Left cardiac atrium (tissue), 4 donors: ENCODE measurements at regions not wholly inside any gene's neighbourhood (a gene's known extent, or its start where the extent isn't known, plus 50 kb on each side); places are given as distances from the start of the nearest gene placed in this dataset.
"Not testable (repeated sequence)": the region's sequence is repeated elsewhere in the genome, so short reads cannot be mapped to it uniquely, and the experiment has no call there.

Source experiments
- ATAC-seq, 2 donors: fragments of 200-7000 bp; cut with Tn5 transposase; one replicate each; pipeline ENCODE4 v1.9.1; 2020; ENCODE audit warnings: mild to moderate bottlenecking in 2 of 2, moderate library complexity in 2 of 2
- DNase-seq: peaks from one replicate; pipeline ENCODE4 v3.0.0-alpha.2; 2020
- intact Hi-C, 2 donors: fragments of 100-400 bp; cut with DNase I; formaldehyde crosslinking; loops; one replicate each; pipeline versions ENCODE4 v1.14.1 to v1.15.1; 2022 to 2023
- donor health status: DM: no; HTN: yes; CAD: no.
- donor health status: DM: no; HTN: yes; CAD: no; lungs with severe emphysema.
- donor health status: DM: yes; HTN: yes; CAD: no.
- donor health status: Dilated cardiomyopathy.

DNA sequence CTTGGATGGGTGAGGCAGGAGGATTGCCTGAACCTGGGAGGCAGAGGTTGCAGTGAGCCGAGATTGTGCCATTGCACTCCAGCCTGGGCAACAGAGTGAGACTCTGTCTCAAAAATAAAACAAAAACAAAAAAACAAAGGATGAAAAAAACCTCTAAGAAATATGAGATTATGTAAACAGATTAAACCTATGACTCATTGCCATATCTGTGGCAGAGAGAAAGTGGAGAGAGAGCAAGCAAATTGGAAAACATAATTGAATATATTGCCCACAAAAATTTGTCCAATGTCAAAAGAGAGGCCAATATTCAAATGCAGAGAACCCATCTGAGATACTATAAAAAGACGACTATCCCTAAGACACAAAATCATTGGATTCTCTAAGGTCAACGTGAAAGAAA is 1106.0 kb downstream of the OTOL1 start:
- intact Hi-C loops = no loop called here
- ATAC-seq (no peak), DNase-seq (no peak)

DNA sequence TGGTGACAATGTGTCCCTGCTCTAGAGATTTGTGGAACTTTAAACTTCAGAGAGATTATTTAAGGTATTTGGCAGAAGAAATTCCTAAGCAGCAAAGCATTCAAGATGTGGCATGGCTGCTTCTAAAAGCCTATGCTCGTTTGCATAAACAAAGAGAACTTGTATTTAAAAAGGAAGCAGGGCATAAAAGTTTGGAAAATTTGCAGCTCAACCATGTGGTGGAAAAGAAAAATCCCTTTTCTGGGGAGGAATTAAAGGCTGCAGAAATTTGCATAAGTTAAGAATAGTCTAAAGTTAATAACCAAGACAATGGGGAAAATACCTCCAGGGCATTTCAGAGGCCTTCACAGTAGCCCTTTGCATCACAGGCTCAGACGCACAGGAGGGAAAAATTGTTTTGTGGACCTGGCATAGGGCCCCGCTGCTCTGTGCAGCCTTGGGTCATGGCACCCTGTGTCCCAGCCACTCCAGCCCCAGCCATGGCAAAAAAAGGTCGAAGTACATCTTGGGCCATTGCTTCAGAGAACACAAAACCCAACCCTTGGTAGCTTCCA is 1109.1 kb downstream of the OTOL1 start:
- DNase-seq (no peak), ATAC-seq (no peak)
- intact Hi-C loops = no loop called here

DNA sequence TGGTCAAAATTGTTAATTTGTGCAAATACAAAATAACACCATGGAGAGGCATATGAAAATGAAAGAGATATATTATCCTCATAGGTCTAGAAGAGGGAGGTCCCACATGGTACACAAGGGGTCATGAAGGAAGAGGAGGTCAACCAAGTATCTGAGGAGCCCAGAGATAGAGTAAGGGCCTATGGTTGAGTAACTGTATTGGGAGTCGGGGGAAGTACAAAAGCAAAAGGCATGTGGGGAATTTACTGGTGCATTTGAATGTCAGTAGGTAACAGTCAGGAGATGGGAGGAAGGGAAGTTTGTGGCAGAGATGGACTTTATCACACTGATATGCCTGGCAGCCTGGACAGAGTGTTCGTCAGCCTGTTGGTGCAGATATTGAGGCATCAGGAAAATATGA is 1113.7 kb downstream of the OTOL1 start:
- DNase-seq = no peak
- intact Hi-C loops = no loop called here
- ATAC-seq = no peak

DNA sequence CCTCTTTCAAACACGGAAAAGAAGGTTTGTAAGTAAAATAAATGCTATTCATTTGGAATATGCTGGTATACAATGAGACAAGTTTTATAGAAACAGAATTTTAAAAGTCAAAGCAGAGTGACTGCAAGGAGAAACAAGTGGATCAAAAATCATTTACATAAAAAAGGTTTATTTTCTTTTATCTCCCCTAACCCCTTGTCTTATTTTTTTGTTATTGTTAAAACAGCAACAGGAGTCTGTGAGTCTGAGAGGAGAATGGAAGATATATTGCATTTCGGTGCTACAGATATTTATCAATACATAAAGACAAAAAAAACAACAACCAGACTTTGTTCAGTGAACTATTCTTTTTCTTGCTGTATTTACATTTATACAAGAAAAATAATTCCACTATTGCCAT is 1116.4 kb downstream of the OTOL1 start:
- DNase-seq = no peak
- ATAC-seq = no peak
- intact Hi-C loops = no loop called here

DNA sequence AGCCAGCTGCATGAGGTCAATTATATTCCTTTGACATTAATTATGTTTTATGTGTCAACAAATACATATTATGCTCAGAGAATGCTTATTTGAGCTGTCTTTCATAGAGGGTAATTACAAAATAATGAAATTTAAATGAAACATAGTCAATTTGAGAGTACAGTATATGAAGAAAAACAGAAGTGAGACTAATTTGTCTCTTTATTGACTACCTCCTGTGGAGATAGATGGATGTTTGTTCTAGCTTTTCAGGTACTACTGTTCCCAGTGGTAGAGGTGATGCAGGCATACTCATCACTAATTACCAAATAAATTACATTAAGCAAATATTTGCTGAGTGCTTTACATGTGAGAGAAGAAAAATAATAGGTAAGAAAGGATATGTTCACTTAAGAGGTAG is 1129.6 kb downstream of the OTOL1 start:
- DNase-seq (no peak), ATAC-seq (no peak)
- intact Hi-C loops = no loop called here

DNA sequence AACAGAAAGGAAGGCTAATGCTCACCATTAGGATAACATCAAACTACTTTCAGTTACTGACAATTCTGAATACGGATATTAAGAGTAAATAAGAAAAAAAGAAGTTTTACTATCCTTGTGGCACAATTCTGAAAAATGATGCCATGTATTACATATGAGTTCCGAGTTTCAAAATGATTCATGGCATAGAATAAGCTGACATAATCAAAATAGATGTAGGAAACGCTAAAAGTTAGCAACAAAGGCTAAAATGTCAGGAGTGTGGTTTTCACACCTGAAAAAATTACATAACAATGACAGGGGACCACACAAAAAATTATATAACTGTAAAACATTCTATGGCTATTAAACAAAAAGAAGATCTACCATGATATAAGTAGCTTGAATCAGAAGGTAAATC is 1131.9 kb downstream of the OTOL1 start:
- intact Hi-C loops = no loop called here
- DNase-seq (no peak), ATAC-seq (no peak)

DNA sequence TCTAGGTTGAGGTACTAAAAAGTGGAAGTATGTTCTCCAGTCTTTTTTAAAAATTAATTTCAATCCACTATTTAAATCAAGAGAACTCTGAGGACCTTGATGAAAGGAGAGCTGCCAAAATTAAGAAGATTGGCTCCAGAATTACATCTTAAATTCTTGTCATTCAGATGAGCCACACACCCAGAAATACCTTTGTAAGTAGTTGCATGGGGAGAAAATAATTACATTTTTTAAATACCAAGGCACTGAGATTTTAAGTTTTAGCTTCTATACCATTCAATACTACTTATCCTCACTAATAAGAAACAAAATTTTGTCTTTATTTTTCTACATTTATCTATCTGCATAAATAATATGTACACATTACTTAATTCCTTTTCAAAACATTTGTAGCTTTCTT is 1132.8 kb downstream of the OTOL1 start:
- no peak for DNase-seq
- no peak for ATAC-seq
- intact Hi-C loops = no loop called here

DNA sequence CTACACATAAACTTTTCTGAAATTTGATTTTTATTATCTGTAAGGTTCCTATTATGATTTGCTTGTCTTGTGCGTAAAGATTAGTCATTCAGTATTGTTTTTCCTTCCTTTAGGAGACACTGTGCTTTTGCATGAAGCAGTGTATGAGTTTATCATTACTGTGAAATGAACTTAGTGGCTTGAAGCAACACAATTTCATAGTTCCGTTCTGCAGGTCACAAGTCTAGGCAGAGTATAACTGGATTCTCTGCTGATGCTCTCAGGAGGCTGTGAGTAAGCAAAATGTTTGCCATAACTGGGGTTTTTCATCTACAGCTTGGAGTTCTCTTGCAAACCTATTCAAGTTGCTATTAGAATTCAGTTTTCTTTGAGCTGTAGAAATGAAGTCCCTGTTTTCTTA is 1136.1 kb downstream of the OTOL1 start:
- intact Hi-C loops = no loop called here
- ATAC-seq (no peak), DNase-seq (no peak)

DNA sequence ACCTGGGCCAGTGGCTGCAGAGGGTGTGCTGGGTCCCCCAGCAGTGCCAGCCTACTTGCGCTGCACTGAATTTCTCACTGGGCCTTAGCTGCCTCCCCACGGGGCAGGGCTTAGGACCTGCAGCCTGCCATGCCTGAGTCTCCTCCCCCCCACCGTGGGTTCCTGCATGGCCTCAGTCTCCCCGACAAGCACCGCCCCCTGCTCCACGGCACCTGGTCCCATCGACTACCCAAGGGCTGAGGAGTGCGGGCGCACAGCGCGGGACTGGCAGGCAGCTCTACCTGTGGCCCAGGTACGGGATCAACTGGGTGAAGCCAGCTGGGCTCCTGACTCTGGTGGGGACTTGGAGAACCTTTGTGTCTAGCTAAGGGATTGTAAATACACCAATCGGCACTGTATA is 1143.6 kb downstream of the OTOL1 start:
- ATAC-seq, DNase-seq, intact Hi-C loops: not testable (repeated sequence)

DNA sequence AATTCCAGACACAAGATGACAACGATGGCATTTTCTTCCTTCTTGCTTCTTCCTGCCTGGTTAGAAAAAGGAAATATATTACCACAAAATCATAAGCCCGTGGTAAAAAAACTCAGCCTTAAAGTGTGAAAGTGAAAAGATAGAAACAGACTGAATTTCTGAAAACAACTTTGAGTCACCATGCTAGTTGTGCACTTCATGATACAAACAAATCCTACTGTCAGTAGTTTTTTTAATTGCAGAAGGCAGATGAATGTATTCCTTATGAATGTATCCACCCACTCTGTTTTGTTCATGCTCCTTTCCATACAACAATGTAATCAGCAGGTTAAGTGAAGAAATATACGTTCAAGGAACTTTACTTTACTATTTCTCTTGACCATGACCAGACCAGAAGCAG is 1144.7 kb downstream of the OTOL1 start:
- no peak for DNase-seq
- intact Hi-C loops = no loop called here
- ATAC-seq = no peak

DNA sequence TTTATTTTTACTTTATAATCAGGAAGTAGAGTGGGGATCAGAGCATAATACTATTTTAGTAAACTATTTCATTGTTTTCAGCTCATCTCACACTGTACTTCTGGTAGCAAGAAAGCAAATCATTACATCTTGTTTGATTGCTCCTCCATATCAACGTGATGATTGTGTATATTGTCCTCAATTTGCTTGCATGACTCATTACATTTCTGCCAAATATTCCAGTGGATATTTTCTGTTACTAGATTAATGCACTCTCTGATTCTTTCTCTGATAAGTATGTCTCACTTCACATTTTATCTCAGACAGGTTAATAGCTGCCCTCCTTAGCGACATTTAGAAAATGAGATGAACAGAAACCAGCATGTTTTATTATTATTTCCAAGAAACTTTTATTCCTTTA is 1145.3 kb downstream of the OTOL1 start:
- ATAC-seq (no peak), DNase-seq (no peak)
- intact Hi-C loops = no loop called here

DNA sequence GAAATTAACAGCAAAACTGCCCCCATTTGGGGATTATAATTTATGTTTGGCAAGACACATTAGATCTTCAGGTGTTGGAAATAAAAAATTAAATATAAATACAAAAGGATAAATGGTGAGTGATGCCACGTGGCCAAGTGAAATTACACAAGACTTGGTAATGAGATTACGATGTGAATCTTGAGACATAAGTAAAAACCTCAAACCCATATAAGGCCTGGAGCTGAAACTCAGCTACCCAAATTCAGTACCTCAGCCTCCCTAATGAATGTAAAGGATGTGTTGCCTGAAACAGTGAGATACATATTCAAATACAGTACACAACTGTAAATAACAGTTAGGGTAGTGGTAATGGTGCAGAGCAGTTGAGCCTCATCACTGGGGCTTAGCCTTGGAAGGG is 1146.6 kb downstream of the OTOL1 start:
- ATAC-seq (no peak), DNase-seq (no peak)
- intact Hi-C loops = no loop called here

DNA sequence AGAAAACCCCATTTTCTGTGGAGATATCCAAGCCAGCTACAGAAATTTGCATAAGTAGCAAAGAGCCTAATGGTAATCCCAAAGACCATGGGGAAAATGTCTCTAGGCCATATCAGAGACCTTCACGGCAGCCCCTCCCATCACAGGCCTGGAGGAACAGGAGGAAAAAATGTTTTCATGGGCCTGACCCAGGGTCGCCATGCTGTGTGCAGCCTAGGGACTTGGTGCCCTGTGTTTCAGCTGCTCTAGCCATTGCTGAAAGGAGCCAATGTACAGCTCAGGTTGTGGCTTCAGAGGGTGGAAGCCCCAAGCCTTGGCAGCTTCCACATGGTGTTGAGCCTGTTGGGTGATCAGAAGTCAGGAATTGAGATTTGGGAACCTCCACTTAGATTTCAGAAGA is 1150.7 kb downstream of the OTOL1 start:
- intact Hi-C loops = no loop called here
- DNase-seq = no peak
- no peak for ATAC-seq

DNA sequence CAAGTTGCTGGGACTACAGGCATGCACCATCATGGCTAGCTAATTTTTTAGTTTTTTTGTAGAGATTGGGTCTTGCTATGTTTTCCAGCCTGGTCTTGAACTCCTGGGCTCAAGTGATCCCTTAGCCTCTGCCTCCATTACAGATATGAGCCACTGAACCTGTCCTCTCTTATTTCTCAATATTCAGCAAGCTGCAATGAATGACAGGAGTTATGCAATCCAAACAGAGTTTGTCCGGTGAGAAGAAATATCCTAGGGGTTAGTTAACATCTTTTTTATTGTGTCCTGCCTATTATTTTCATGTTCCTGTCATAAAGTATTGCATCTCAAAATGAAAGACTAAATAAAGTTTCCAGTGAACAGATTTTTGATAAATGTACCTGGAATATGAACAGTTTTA is 1161.4 kb downstream of the OTOL1 start:
- ATAC-seq (no peak), DNase-seq (no peak)
- intact Hi-C loops = no loop called here

DNA sequence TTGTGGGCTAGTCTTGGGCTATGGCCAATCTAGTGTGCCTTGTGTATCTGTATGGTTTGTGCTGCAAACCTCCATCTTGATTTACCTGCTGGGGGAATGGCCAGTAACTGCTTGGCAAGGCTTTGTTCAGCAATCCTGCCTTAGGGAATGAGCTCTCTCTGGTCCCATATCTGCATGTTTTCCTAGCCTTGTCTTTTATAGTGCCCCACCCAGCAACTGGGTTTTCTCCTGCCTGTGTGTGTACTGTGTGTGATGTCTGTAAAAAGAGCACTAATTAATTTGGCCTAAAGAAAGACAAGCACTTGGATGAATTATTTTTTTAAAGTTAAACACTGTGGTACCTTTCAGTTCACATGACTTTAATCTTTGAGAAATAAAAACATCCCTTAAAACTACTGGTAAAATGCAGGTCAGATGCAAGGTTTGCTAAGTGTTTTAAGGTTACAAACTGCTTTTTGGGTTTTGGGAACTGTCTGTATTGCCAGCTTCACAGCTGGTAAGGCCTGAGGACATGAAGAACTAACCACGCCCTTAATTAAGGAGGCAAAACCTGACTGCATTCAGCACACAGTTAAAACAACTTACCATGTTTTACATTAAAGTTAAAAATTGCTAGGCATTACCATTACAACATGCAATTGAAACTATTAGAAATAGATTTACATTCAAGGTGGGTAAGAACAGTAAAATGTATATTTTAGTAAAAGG is 1169.2 kb downstream of the OTOL1 start:
- intact Hi-C loops = no loop called here
- DNase-seq (no peak), ATAC-seq (no peak)

DNA sequence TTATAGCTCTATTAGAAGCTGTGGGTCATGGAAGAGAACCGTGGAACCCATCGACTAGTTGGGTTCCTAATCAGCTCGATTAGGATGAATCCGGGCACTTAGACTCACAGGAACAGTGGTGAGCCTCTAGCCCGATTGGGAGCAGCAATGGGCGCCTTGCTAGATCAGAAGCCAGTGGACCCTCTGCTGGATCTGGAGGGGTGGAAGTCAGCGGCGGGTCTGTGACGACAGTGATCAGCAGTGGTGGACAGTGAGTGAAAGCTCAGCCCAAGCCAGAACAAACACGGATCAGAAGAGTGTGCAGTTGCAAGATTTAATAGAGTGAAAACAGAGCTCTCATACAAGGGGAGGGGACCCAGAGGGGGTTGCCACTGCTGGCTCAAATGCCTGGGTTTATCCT is 1170.2 kb downstream of the OTOL1 start:
- intact Hi-C loops = no loop called here
- ATAC-seq (no peak), DNase-seq (no peak)

DNA sequence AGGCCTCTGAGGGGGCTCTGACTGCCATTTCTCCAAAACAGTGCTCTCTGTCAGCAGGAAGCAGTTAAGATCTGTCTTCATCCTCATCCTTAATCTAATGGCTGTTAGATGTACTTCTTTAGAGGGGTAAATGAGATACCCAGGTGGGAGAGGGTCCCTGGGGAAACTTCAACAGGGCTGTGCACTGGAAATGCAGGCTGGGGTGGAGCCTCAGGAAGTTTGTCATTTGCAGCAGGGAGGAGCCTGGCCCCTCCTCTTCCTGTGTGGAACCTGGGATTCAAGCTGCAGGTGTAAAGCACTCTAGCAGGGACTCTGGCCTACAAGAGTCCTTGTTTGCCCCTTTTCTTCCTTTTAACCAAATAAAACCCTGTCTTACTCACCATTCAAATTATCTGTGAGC is 1173.6 kb downstream of the OTOL1 start:
- DNase-seq = no peak
- intact Hi-C loops = no loop called here

DNA sequence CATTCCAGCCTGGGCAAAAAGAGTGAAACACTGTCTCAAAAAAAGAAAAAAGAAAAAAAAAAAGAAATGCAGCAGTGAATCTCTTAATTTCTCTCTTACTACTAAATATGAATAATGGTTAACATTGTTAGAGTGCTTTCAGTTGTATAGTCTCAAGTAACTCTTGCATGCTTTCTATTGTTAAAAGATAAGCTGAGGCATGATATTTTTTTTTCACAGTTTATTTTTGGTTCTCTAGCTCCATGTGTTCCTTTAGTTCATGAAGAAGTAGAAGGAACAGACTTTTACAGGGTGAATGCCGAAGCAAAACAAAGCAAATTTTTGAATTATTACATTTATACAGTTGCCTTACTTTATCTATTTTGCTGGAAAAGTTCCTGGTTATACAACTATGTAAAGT is 1180.9 kb downstream of the OTOL1 start:
- no peak for DNase-seq
- intact Hi-C loops = no loop called here
- no peak for ATAC-seq

More for the DNA sequence above, 1173.6 kb downstream of the OTOL1 start:
- ATAC-seq = no peak

DNA sequence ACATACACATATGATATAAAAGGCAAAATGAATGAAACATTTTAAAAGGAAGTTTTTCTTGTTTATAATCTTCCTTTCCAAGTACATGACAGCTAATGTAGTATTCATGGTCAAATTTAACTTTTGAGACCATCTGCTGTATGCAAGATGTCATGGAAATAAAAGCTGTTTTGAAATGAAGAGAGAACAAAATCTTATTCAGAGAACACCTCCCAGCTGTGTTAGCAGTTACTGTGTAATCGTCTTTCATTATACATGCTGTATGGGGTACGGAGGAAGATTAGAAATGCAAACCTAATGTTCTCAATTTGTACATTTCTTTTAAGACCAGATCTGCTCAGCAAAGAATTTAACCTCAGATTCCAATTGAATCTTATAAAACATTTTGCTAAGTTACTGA is 1182.3 kb downstream of the OTOL1 start:
- intact Hi-C loops = no loop called here

DNA sequence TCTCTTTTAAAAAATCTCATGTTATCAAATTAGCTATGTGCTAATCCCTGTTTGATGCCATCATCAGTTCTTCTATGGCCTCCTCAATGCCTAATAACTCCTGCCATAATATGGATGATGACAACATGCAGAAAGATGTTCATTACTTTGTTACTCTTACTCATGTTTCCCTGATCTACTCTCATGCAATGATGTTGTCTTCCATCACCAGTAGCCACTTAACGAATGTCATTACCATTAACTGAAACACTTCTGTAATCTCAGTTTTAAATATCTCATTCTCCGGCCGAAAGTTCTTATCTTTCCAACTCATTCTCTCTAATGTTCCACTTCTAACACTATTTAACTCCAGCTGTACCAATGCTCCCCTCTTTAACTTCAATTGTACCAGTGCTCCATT is 1187.7 kb downstream of the OTOL1 start:
- DNase-seq = no peak
- intact Hi-C loops = no loop called here
- ATAC-seq = peak; percentile 59 to 65

More for the DNA sequence above, 1182.3 kb downstream of the OTOL1 start:
- no peak for ATAC-seq
- no peak for DNase-seq

DNA sequence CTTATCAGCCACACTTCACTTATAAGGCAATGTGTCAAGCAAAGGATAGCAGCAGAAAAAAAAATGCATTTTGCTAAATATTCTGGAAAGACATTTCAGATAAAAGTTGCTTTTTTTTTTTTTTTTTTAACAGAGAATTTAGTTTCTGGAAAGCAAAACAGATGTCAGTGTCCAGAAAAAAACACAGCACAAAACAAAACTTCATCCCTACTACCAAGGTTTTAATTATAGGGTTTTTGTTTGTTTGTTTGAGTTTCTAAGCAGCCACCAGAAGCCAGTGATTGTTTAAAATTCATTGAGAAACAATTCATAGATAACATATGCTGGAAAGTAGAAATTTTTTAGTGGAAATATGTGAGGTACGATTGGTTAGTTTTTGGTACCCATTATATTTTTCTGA is 1202.7 kb downstream of the OTOL1 start:
- ATAC-seq = no peak
- DNase-seq = no peak
- intact Hi-C loops = no loop called here

DNA sequence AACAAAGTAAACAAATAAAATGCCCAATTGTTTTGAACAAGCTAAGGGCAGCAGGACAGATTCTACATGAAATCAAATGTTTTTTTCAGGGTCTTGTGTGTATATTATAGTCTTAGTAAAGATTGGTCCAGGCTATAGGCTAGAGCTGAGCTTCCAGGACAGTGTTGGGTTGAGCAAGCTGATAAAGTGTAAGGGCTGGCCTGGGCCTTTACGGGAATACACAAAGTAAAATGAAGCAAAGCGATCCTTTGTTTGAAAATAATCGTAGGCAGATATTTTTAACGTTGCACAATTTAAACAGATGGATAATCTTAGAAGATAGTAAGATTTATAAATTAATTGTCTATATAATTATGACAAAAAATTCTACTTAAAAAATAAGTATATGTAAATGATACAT is 1204.6 kb downstream of the OTOL1 start:
- ATAC-seq (no peak), DNase-seq (no peak)
- intact Hi-C loops = no loop called here
